ENCODE measurements at regions not wholly inside any gene's neighbourhood (a gene's known extent, or its start where the extent isn't known, plus 50 kb on each side); places are given as distances from the start of the nearest gene placed in this dataset.

GRCh38 chr16:79903471-79903870, 302.9 kb upstream of the MAF start:
- TF ChIP-seq CTCF (IDR thresholded peaks at IDR 0.05) (no peak), POLR2A (IDR thresholded peaks at IDR 0.05) (no peak)
